Esophagus mucosa (tissue), 1 donor: ENCODE measurements at regions not wholly inside any gene's neighbourhood (a gene's known extent, or its start where the extent isn't known, plus 50 kb on each side); places are given as distances from the start of the nearest gene placed in this dataset.

Experiments used
- ATAC-seq: fragments of 200-7000 bp; cut with Tn5 transposase; one replicate; pipeline ENCODE4 v1.9.1; 2020
- donor health status: DM: yes; HTN: yes; CAD: no.

DNA sequence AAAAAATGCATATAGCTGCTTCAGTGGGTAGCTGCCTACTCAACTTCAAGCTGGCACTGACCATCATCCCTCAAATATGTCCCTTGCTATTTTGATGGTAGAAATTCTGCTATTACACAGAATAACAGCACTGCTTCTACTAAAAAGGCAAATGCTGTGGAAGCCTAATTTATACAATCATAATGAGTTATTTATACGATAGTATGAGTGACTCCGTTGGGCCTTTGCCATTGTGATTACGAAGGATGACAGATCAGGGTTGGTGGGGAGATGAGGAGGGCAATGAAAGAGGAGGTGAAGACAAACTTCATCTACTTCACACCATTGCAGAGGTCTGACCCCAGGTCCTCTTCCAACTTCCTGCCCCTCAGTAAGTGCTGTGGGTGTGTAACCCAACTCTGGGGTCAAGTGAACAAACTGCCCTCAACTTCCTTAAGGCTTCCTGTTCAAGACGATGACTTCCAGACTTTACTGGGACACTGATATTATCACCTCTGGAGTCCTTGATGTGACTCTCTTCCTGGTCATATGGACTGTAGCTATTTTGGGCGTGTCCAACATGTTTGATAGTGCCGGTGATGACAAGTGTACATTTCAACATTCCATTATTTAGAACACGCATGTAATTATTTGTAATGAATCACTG lies 74.1 kb upstream of the RPS23 start:
- ATAC-seq = peak; percentile 44

- peak; percentile 79 for ATAC-seq
Measured at GRCh38 chr5:82351754-82352145, 73.6 kb upstream of the RPS23 start.

GRCh38 chr5:82351297-82351696 lies 73.1 kb upstream of the RPS23 start:
- no peak for ATAC-seq

DNA sequence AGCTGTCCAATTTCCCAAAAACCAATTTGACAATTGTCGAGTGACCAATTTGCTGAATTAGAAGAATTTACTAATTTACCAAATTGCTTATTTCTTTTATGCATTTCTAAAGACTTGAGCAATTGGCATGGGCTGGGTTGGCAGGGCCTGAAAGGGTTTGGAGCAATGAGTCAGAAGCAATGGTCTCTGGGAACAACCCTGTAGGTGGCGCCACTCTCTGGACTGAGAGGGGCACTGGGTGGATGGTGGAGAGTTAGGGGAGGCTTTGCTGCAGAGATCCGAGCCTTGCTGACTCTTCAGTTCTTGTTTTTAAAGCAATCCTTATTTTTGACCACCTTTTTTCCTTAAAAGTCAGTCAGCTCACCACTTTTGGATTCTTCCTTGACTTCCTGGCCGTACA lies 71.5 kb upstream of the RPS23 start:
- ATAC-seq = no peak

- no peak for ATAC-seq
Measured at GRCh38 chr5:82348784-82349425, 70.8 kb upstream of the RPS23 start.

DNA sequence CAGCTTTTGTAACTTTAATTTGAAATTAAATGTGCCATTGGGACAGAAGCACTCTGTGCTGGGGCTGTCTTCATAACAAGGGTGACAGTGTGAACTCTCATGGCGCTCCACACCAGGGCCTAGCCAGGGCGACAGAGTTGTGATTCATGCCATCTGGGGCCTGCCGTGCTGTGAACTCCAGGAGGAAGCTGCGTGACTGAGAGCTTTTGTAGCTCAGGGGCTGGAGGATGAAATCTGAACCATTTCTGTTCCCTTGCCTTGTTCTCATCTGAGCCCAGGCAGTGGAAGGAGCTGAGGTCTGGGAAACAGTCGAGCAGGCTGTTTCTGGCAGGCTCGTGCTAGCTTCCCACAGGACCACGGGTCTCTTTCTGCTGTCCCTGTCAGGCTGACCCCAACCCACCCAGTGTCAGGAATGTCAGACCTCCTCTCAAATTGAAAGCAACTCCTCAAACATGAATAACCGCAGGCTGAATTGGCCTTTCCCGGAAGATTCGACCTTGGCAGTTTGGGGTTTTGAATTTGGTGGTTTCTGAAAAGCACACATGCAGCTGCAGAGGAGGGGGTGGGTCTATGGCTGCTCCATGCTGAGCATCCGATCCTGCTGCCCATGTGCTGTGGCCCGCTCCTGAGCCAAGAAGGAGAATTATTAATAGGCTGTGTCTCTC lies 69.2 kb upstream of the RPS23 start:
- ATAC-seq = no peak

DNA sequence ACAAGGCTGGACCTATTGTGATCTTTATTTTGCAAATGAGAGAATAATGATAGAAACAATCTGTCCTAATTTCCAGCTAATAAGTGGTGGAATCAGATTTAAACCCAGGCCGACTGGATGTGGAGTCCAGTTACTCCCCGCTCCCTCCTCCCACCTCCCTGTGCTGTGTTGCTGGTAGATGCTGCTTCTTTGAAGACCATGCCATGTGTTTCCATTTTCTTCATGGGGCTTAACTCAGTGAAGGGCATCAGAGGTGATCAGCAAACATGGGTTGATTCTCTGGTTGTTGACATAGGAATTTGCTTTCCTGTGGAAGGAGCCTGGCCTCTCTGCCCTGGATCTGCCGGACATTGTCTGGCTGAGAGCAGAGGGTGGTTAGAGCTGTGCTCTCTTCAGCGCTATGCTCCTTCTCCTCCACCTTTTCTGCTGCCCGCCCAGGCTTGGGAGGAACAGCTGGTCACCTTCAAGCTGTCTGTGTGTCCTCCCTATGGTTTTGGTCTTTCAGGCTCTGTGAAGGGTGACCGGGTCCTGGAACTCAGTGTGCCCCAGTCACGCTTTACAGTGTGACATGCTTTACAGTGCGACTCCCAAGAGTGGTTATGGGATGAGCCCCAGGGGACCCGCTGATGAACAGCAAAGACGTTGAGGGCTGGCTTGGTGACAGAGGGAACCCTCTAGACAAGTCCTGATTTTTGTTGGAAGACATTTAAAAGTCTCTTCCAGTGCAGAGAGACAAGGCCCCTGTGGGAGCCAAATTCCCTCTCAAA lies 68.4 kb upstream of the RPS23 start:
- no peak for ATAC-seq

DNA sequence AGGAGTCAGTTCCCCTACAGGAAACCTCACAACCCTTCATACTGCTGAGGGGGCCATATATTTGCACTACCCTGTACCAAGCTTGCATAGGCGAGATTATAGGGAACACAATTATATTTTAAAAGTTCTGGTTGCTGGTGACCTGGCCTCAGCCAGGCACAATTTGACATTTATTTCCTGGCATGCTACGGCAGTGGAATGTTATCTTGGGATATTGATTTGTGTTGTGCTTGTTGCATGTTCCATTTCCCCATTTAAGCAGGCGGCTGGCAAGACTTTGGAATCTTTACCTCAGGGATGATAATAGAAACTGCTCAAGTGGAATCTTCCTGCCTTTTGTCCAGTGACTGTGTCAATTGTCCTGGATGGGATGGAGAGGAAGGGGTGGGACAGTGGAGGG lies 67.0 kb upstream of the RPS23 start:
- no peak for ATAC-seq

DNA sequence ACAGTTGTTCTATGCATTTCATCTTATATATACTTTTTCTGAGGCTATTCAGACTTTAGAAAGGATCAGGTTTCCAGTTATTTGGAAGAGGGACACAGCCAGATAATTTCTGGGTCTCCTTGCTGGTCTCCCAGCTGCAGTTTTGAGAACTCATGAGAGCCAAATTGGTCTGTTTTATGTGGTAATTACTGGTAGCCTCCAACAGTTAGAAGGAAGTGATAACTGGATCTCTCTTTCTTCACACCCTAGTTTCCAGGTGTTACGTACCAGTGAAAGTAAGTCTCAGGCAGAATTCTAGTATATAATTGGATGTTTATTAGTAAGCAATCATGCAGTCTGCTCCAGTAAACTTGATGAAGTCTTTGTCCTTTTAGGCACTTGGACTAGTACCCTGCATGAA lies 63.2 kb upstream of the RPS23 start:
- ATAC-seq = no peak

GRCh38 chr5:82340799-82341198 lies 62.6 kb upstream of the RPS23 start:
- no peak for ATAC-seq

- ATAC-seq = no peak
Measured at GRCh38 chr5:82339792-82340191, 61.6 kb upstream of the RPS23 start.

GRCh38 chr5:82338771-82339373 lies 60.7 kb upstream of the RPS23 start:
- ATAC-seq = no peak

DNA sequence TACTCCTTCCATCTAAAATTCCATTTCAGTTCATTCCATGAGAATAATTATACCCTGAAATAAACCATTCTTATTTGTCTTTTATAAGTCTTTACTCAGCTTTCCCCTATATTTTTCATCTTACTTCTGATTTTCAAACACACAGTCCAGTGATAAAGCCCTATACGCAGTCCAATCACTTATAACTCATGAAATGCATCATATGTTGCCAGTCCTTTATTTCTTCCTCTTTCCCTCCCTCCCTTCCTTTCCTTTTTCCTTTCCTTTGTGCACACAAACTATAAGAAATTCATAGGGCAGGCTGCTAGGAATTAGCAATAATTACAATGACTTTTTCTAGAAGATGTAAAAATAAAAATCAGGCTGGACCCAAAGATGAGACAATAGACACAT lies 58.8 kb upstream of the RPS23 start:
- ATAC-seq = no peak

- no peak for ATAC-seq
Measured at GRCh38 chr5:82336226-82336958, 58.2 kb upstream of the RPS23 start.

- ATAC-seq = no peak
Measured at GRCh38 chr5:82335806-82336205, 57.7 kb upstream of the RPS23 start.

- ATAC-seq = no peak
Measured at GRCh38 chr5:82334856-82335255, 56.7 kb upstream of the RPS23 start.

- no peak for ATAC-seq
Measured at GRCh38 chr5:82334085-82334692, 56.0 kb upstream of the RPS23 start.

- no peak for ATAC-seq
Measured at GRCh38 chr5:82332886-82333615, 54.9 kb upstream of the RPS23 start.

- no peak for ATAC-seq
Measured at GRCh38 chr5:82332064-82332855, 54.1 kb upstream of the RPS23 start.

GRCh38 chr5:82331557-82331956 lies 53.4 kb upstream of the RPS23 start:
- no peak for ATAC-seq
